Suppressor macrophage treated with lipopolysaccharide for 4 hours (primary cell): ENCODE measurements at regions not wholly inside any gene's neighbourhood (a gene's known extent, or its start where the extent isn't known, plus 50 kb on each side); places are given as distances from the start of the nearest gene placed in this dataset.
A peak's percentile ranks its signal among the peaks of the same experiment; 100 is the strongest.

Source experiments
- DNase-seq: peaks from one replicate; pipeline ENCODE4 v3.0.0-alpha.2; 2020

- DNase-seq: peak; percentile 53
These were observed 104.2 kb upstream of the HSD17B12 start for GRCh38 chr11:43576320-43576802.

- peak; percentile 34 for DNase-seq
These were observed 103.6 kb upstream of the HSD17B12 start for GRCh38 chr11:43576803-43577521.

- DNase-seq: no peak
These were observed 102.8 kb upstream of the HSD17B12 start for GRCh38 chr11:43577566-43578264.

GRCh38 chr11:43578346-43579170, 102.0 kb upstream of the HSD17B12 start:
- DNase-seq: peak; percentile 26

- DNase-seq: peak; percentile 34
These were observed 101.2 kb upstream of the HSD17B12 start for GRCh38 chr11:43579171-43579918.

GRCh38 chr11:43579919-43580276, 100.6 kb upstream of the HSD17B12 start:
- no peak for DNase-seq

GRCh38 chr11:43580735-43581369, 99.7 kb upstream of the HSD17B12 start:
- no peak for DNase-seq

GRCh38 chr11:43581370-43582023, 99.0 kb upstream of the HSD17B12 start:
- DNase-seq: no peak

GRCh38 chr11:43582024-43582862, 98.3 kb upstream of the HSD17B12 start:
- no peak for DNase-seq

GRCh38 chr11:43582863-43583462, 97.6 kb upstream of the HSD17B12 start:
- DNase-seq: no peak

- no peak for DNase-seq
These were observed 97.0 kb upstream of the HSD17B12 start for GRCh38 chr11:43583548-43583947.

GRCh38 chr11:43585877-43586608, 94.5 kb upstream of the HSD17B12 start:
- DNase-seq: no peak

GRCh38 chr11:43589601-43590250, 90.8 kb upstream of the HSD17B12 start:
- DNase-seq: no peak

- DNase-seq: no peak
These were observed 79.0 kb upstream of the HSD17B12 start for GRCh38 chr11:43601511-43601910.

- peak; percentile 19 for DNase-seq
These were observed 77.9 kb upstream of the HSD17B12 start for GRCh38 chr11:43602670-43603069.

GRCh38 chr11:43614214-43614613, 66.3 kb upstream of the HSD17B12 start:
- DNase-seq: no peak

- no peak for DNase-seq
These were observed 60.6 kb upstream of the HSD17B12 start for GRCh38 chr11:43619863-43620505.

- DNase-seq: no peak
These were observed 53.7 kb upstream of the HSD17B12 start for GRCh38 chr11:43626798-43627197.
